ENCODE measurements at regions not wholly inside any gene's neighbourhood (a gene's known extent, or its start where the extent isn't known, plus 50 kb on each side); places are given as distances from the start of the nearest gene placed in this dataset.

DNA sequence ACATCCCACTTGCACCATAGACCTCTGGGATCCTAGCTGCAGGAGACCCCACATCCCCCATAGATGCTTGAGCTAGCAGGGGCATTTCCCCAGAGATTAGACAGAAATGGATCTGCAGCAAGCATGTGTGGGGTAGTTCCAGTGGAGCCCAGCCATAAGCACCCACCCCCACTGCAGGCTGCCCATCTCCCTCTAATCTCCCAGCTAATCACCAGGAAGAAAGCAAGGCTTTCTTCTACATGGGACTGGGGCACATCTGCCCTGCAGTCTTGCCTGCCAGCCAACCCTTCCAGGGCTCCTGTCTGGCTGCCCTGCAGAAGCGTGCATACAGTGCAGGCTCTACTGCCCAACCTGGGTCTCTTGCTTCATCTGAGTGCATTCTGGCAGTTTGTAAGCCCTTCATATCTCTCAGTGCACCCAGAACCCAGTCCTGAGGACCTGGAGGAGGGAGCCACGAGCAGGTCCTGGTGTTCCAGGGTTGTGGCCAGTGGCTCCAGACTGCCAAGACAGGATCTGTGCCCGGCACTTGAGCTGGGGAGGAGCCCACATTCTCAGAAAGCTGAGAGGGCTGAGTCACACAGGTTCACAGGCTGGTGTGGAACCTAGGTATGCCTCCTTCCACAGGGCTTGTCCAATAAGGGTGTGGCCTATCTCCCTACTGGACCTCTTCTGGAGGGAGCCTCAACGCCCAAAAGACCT, 49.9 kb upstream of the IGSF11 start:
- H2BK20ac ChIP-seq (ENCODE audit: low read depth, low read length, poor library complexity, severe bottlenecking), result no peak overlapping the region
- Mint-ChIP-seq H3K4me3 (no peak overlapping the region), H3K4me1 (no peaks in the 10 kb centered on the region; a peak in 1 of 4 replicates), H3K9me3 (no peaks in the 10 kb centered on the region; a peak in 1 of 5 replicates), H3K27ac (no peak overlapping the region), H3K36me3 (ENCODE audit: insufficient read depth in 1 of 3, low read depth in 3 of 3) (no peaks in the 10 kb centered on the region), H3K27me3 (ENCODE audit: low read depth) (no peaks in the 10 kb centered on the region; the same call in none of the 2 replicates)
- TF ChIP-seq, protein P1, sequence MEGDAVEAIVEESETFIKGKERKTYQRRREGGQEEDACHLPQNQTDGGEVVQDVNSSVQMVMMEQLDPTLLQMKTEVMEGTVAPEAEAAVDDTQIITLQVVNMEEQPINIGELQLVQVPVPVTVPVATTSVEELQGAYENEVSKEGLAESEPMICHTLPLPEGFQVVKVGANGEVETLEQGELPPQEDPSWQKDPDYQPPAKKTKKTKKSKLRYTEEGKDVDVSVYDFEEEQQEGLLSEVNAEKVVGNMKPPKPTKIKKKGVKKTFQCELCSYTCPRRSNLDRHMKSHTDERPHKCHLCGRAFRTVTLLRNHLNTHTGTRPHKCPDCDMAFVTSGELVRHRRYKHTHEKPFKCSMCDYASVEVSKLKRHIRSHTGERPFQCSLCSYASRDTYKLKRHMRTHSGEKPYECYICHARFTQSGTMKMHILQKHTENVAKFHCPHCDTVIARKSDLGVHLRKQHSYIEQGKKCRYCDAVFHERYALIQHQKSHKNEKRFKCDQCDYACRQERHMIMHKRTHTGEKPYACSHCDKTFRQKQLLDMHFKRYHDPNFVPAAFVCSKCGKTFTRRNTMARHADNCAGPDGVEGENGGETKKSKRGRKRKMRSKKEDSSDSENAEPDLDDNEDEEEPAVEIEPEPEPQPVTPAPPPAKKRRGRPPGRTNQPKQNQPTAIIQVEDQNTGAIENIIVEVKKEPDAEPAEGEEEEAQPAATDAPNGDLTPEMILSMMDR (conservative IDR thresholded peaks at IDR 0.05), result no peak
- no peak overlapping the region for H4K8ac ChIP-seq (replicated peaks; ENCODE audit: insufficient read length, low read depth, low read length)
- H3K56ac ChIP-seq (ENCODE audit: insufficient read length, low read depth, low read length), result no peak overlapping the region
- no peak overlapping the region for H3K14ac ChIP-seq (ENCODE audit: insufficient read depth, low read length)
- H3K79me2 ChIP-seq (ENCODE audit: insufficient read depth, low read length), result no peaks in the 10 kb centered on the region
- no peak overlapping the region for H3K4me2 ChIP-seq (ENCODE audit: insufficient read depth, insufficient read length, low read length)
- H4K91ac ChIP-seq (ENCODE audit: insufficient read length, low read depth, low read length), result no peak overlapping the region
- no peaks in the 10 kb centered on the region for H3K9me3 ChIP-seq (ENCODE audit: control insufficient read depth, low read depth, low read length)
- DNase-seq, result no peak
- H4K5ac ChIP-seq (ENCODE audit: insufficient read length, low read depth, low read length), result no peak overlapping the region
- H3K4me1 ChIP-seq (ENCODE audit: insufficient read depth, low read length), result no peaks in the 10 kb centered on the region
- no peaks in the 10 kb centered on the region for H3K23me2 ChIP-seq (ENCODE audit: insufficient read length, low read depth, low read length, poor library complexity, severe bottlenecking)
- H3K18ac ChIP-seq (ENCODE audit: insufficient read length, low read depth, low read length), result no peak overlapping the region
- no peak overlapping the region for H2AK5ac ChIP-seq (ENCODE audit: insufficient read length, low read length)
- WGBS (ENCODE audit: extremely low coverage, insufficient read length, low lambda C conversion rate), result no CpG with 5 or more reads among the region's 4 CpGs
- no peak overlapping the region for H3K9ac ChIP-seq (ENCODE audit: extremely low read depth, insufficient read length, low read length)
- H3K4ac ChIP-seq (ENCODE audit: low read depth, low read length), result no peak overlapping the region
- H4K20me1 ChIP-seq (ENCODE audit: control insufficient read depth, insufficient read depth, insufficient read length), result no peaks in the 10 kb centered on the region
- no peak overlapping the region for H2BK5ac ChIP-seq (ENCODE audit: insufficient read length, low read length)
- H3K23ac ChIP-seq (ENCODE audit: insufficient read length, low read depth, low read length), result no peak overlapping the region
- no peak overlapping the region for H2BK12ac ChIP-seq (ENCODE audit: insufficient read length, low read depth, low read length)
- H3K27me3 ChIP-seq (ENCODE audit: insufficient read depth, low read length), result no peaks in the 10 kb centered on the region
- no peak overlapping the region for H2BK120ac ChIP-seq (ENCODE audit: low read depth, low read length, poor library complexity, severe bottlenecking)
- no peak overlapping the region for H2AFZ ChIP-seq (ENCODE audit: low read length)
- no peak overlapping the region for H3K27ac ChIP-seq (ENCODE audit: insufficient read length, low read depth, low read length)
- H3T11ph ChIP-seq (ENCODE audit: low read length), result no peak overlapping the region
- H2BK15ac ChIP-seq (ENCODE audit: low read depth, low read length), result no peak overlapping the region
- no peaks in the 10 kb centered on the region for H3K79me1 ChIP-seq (ENCODE audit: insufficient read depth, low read depth, low read length, poor library complexity, severe bottlenecking)
